ENCODE measurements at regions not wholly inside any gene's neighbourhood (a gene's known extent, or its start where the extent isn't known, plus 50 kb on each side); places are given as distances from the start of the nearest gene placed in this dataset.

GRCh38 chr18:54434453-54434852, 76.7 kb downstream of the C18orf54 start:
- no peak for TF ChIP-seq POLR2A (IDR thresholded peaks at IDR 0.05)
- TF ChIP-seq, protein P1, sequence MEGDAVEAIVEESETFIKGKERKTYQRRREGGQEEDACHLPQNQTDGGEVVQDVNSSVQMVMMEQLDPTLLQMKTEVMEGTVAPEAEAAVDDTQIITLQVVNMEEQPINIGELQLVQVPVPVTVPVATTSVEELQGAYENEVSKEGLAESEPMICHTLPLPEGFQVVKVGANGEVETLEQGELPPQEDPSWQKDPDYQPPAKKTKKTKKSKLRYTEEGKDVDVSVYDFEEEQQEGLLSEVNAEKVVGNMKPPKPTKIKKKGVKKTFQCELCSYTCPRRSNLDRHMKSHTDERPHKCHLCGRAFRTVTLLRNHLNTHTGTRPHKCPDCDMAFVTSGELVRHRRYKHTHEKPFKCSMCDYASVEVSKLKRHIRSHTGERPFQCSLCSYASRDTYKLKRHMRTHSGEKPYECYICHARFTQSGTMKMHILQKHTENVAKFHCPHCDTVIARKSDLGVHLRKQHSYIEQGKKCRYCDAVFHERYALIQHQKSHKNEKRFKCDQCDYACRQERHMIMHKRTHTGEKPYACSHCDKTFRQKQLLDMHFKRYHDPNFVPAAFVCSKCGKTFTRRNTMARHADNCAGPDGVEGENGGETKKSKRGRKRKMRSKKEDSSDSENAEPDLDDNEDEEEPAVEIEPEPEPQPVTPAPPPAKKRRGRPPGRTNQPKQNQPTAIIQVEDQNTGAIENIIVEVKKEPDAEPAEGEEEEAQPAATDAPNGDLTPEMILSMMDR (IDR thresholded peaks at IDR 0.05 in 4 of 5, conservative IDR thresholded peaks at IDR 0.05 in 1 of 5): no peak
